Memory B cell (primary cell): ENCODE measurements at regions not wholly inside any gene's neighbourhood (a gene's known extent, or its start where the extent isn't known, plus 50 kb on each side); places are given as distances from the start of the nearest gene placed in this dataset.
"Not testable (repeated sequence)": the region's sequence is repeated elsewhere in the genome, so short reads cannot be mapped to it uniquely, and the experiment has no call there.

ENCODE experiments used
- ATAC-seq: fragments of 150-1000 bp; cut with Tn5 transposase; 2 replicates; pipeline ENCODE4 v1.10.0; 2021; ENCODE audit warnings: low read depth, mild to moderate bottlenecking, moderate library complexity
- DNase-seq, 2 donors: peaks; one replicate each; pipeline ENCODE4 v3.0.0; 2022; ENCODE audit warnings: low spot score in 2 of 2
- H3K27ac Mint-ChIP-seq: one replicate; pipeline ENCODE4 v1.8.0; 2022; ENCODE audit warnings: mild to moderate bottlenecking, moderate library complexity, mixed read lengths
- H3K27me3 Mint-ChIP-seq: one replicate; pipeline ENCODE4 v1.8.0; 2022; ENCODE audit warnings: mixed read lengths
- H3K36me3 Mint-ChIP-seq: one replicate; pipeline ENCODE4 v1.8.0; 2022; ENCODE audit warnings: mild to moderate bottlenecking, mixed read lengths
- H3K4me1 Mint-ChIP-seq: one replicate; pipeline ENCODE4 v1.8.0; 2022; ENCODE audit warnings: mixed read lengths
- H3K4me3 Mint-ChIP-seq: one replicate; pipeline ENCODE4 v1.8.0; 2022; ENCODE audit warnings: mild to moderate bottlenecking, moderate library complexity, mixed read lengths
- H3K9me3 Mint-ChIP-seq: one replicate; pipeline ENCODE4 v1.8.0; 2022; ENCODE audit warnings: mixed read lengths

DNA sequence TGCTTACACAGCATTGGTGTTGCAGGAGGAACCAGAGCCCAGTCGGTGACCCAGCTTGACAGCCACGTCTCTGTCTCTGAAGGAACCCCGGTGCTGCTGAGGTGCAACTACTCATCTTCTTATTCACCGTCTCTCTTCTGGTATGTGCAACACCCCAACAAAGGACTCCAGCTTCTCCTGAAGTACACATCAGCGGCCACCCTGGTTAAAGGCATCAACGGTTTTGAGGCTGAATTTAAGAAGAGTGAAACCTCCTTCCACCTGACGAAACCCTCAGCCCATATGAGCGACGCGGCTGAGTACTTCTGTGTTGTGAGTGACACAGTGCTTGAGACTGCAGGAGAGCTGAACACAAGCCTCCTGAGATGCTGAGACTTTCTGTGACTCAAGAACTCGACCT, 173.3 kb upstream of the OR4E1 start:
- H3K27ac Mint-ChIP-seq, DNase-seq, ATAC-seq, H3K4me3 Mint-ChIP-seq, H3K4me1 Mint-ChIP-seq, H3K36me3 Mint-ChIP-seq, H3K9me3 Mint-ChIP-seq, H3K27me3 Mint-ChIP-seq: not testable (repeated sequence)

DNA sequence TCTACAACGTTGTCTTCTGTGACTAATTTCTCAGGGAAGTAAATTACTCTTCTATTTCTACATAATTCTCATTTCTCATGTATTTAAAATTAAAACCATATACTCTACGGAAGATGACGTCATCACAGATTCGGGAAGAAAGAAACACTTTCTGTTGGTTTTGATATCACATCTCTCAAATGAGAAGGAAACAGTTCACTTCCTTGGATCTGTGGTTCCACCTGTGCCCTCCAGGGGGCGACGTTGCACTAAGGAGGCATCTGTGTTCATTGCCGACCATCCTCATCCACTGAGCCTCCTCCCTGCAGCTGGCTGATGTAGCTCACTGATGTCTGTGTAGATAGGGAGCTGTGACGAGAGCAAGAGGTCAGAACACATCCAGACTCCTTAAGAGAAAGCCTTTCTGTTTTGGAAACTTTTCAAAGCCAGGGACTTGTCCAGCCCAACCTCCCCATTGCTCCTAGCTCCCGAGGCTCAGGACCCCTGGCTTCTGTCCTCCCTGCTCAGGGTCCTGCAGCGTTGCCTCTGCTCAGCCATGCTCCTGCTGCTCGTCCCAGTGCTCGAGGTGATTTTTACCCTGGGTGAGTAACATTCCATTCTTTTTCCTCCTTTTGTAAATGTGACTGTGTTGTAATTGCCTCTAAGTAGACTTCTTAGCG, 172.7 kb upstream of the OR4E1 start:
- H3K4me1 Mint-ChIP-seq: peaks cover 4% of the 10 kb centered on the region
- no peak overlapping the region for H3K4me3 Mint-ChIP-seq
- DNase-seq: peak; percentile 18 to 26
- peak; percentile 38 for ATAC-seq
- H3K27me3 Mint-ChIP-seq: peaks cover 9% of the 10 kb centered on the region
- no peak overlapping the region for H3K27ac Mint-ChIP-seq
- H3K36me3 Mint-ChIP-seq: no peaks in the 10 kb centered on the region
- no peaks in the 10 kb centered on the region for H3K9me3 Mint-ChIP-seq

DNA sequence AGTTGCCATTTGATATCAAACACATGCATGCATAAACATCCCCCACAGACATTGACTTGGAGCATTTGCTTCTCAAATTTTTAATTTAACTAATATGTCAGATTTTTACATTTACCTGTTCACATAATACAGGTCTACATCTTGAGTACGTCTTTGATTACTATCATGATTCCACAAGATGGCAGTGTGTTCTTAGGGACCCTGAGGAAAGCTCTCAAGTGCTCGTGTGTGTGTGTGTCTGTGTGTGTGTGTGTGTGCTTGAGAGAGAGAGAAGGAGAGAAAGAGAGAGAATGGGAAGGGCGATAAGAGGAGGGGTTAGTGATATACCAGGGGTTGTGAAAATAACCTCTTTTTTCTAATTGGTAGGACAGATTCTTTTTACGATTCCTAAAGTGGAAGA, 167.1 kb upstream of the OR4E1 start:
- Mint-ChIP-seq H3K27me3 (peaks cover 4% of the 10 kb centered on the region), H3K36me3 (no peaks in the 10 kb centered on the region), H3K4me1 (no peaks in the 10 kb centered on the region), H3K27ac (no peak overlapping the region), H3K9me3 (no peaks in the 10 kb centered on the region), H3K4me3 (no peak overlapping the region)
- DNase-seq: no peak
- no peak for ATAC-seq

DNA sequence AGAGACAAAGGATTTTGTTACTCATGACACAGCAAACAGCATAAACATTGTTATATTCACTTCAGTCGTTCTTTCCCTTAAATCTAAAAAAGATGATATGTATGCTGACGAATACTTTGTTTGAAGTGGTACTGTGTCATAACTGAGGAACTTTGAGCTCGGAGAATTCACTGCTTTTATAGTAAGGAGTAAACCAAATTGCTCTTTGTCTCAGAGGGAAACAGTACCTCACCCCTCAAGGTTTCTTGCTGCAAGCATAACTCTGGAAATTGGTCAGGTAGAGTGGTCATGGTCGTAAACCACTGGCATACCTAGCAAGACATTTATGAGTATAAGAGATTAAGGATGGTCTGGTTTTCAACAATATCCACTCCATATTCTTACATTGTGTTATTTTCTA, 160.2 kb upstream of the OR4E1 start:
- no peak overlapping the region for H3K4me3 Mint-ChIP-seq
- ATAC-seq (no peak), DNase-seq (no peak)
- H3K27me3 Mint-ChIP-seq: peaks cover 2% of the 10 kb centered on the region
- H3K27ac Mint-ChIP-seq: no peak overlapping the region
- no peaks in the 10 kb centered on the region for H3K36me3 Mint-ChIP-seq
- no peaks in the 10 kb centered on the region for H3K4me1 Mint-ChIP-seq
- peaks cover 3% of the 10 kb centered on the region for H3K9me3 Mint-ChIP-seq

DNA sequence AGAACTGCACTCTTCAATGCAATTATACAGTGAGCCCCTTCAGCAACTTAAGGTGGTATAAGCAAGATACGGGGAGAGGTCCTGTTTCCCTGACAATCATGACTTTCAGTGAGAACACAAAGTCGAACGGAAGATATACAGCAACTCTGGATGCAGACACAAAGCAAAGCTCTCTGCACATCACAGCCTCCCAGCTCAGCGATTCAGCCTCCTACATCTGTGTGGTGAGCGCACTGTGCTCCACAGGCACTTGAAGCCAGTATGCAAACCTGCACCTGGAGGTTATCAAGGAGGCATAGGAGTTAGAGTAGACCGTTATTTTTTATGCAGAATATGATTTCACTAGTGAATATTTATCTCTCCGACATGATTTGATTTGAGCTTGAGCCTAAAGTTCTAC, 152.2 kb upstream of the OR4E1 start:
- no peak overlapping the region for H3K4me3 Mint-ChIP-seq
- DNase-seq: no peak

DNA sequence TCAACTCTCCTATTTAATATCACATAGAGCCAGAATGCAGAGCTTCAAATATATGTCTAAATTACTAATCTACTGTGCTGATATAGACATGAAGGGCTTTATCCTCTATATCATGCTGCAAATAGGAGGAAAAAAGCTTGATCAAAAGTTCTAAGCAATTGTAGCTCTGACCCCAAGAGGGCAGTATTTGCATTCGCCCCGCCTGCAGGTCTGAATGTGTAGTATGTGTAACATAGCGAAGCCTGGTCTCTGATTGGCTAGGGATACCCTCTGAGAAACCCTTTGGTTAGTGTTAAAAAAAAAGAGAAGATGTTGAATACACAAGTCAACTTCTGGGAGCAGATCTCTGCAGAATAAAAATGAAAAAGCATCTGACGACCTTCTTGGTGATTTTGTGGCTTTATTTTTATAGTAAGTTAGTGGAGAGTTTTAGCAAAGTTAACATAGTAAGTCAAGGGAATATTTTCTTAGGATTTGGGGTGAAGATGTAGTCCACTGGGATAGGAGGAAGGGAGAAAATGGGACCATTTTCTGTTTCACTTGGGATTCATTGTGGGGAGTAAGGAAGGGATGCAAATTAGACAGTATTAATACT, 151.6 kb upstream of the OR4E1 start:
- DNase-seq (no peak), ATAC-seq (no peak)
- no peak overlapping the region for H3K27ac Mint-ChIP-seq
- no peaks in the 10 kb centered on the region for H3K9me3 Mint-ChIP-seq
- H3K4me1 Mint-ChIP-seq: no peaks in the 10 kb centered on the region
- no peaks in the 10 kb centered on the region for H3K36me3 Mint-ChIP-seq
- H3K4me3 Mint-ChIP-seq: no peak overlapping the region
- H3K27me3 Mint-ChIP-seq: peaks cover 1% of the 10 kb centered on the region

More for the DNA sequence above, 152.2 kb upstream of the OR4E1 start:
- Mint-ChIP-seq H3K27me3 (peaks cover 1% of the 10 kb centered on the region), H3K9me3 (no peaks in the 10 kb centered on the region), H3K36me3 (no peaks in the 10 kb centered on the region), H3K27ac (no peak overlapping the region), H3K4me1 (no peaks in the 10 kb centered on the region)
- ATAC-seq: no peak

DNA sequence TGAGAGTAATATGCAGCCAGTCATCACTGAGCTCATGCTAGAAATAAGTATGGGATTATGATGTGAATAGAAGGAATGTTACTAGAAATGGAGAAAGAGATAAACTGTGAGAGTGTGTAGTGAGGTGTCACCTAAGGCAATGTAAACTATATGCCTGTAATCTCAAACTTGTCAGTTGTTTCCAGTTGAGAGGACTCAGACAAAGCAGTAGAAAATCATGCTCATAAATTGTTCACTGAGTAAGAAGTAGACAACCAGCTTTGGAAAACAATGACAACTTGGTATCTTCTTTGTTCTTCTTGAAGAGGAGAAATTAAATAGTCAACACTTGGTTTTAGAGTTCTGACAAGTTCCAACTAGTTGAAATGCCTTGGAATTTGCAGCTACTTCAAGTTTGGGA, 148.5 kb upstream of the OR4E1 start:
- Mint-ChIP-seq H3K9me3 (peaks cover 7% of the 10 kb centered on the region), H3K36me3 (peaks cover 1% of the 10 kb centered on the region), H3K4me1 (no peaks in the 10 kb centered on the region), H3K4me3 (no peak overlapping the region), H3K27ac (no peak overlapping the region), H3K27me3 (peaks cover 1% of the 10 kb centered on the region)
- ATAC-seq (no peak), DNase-seq (no peak)

DNA sequence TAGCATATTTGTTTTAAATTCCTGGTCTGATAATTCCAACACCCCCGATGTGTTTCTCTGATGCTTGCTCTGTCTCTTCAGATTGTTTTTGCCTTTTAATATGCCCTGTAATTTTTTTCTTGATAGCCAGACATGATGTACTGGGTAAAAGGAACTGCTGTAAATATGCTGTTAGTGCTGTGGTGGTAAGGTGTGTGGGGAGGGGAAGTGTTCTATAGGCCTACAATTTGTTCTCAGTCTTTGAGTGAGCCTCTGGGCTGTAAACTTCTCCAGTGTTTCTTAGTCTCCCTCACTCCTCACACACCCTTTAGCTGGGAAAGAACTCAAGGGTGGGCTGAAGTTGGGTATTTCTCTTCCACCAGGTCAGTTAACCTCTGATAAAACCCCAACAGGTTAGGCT, 147.0 kb upstream of the OR4E1 start:
- DNase-seq (no peak), ATAC-seq (no peak)
- no peak overlapping the region for H3K4me3 Mint-ChIP-seq
- no peaks in the 10 kb centered on the region for H3K27me3 Mint-ChIP-seq
- peaks cover 4% of the 10 kb centered on the region for H3K36me3 Mint-ChIP-seq
- no peak overlapping the region for H3K27ac Mint-ChIP-seq
- no peaks in the 10 kb centered on the region for H3K4me1 Mint-ChIP-seq
- H3K9me3 Mint-ChIP-seq: peaks cover 14% of the 10 kb centered on the region

DNA sequence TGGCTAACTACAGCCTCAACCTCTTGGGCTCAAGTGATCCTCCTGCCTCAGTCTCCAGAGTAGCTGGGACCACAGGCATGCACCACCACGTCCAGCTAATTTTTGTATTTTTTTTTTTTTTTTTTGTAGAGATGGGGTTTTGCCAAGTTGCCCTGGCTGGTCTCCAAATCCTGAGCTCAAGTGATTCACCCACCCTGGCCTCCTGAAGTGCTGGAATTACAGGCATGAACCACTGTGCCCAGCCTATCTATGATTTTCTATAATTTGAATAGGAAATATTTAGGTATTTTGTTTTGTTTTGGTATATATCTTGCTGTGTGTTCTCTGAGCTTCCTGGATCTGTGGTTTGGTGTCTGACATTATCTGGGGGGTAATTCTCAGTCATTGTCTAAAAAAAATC, 146.3 kb upstream of the OR4E1 start:
- H3K4me3 Mint-ChIP-seq, H3K27me3 Mint-ChIP-seq, H3K36me3 Mint-ChIP-seq, H3K27ac Mint-ChIP-seq, ATAC-seq, DNase-seq, H3K4me1 Mint-ChIP-seq: not testable (repeated sequence)
- H3K9me3 Mint-ChIP-seq: peaks cover 14% of the 10 kb centered on the region

DNA sequence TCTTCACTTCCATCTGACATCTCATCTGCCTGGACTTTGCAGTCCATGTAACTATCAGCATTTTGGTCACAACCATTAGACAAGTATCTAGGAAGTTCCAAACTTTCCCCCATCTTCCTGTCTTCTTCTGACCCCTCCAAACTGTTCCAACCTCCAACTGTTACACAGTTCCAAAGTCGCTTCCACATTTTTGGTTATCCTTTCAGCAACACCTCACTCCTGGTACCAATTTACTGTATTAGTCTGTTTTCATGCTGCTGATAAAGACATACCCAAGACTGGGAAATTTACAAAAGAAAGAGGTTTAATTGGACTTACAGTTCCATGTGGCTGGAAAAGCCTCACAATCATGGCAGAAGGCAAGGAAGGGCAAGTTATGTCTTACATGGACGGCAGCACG, 143.4 kb upstream of the OR4E1 start:
- not testable (repeated sequence) for DNase-seq, H3K4me1 Mint-ChIP-seq, H3K27me3 Mint-ChIP-seq, H3K36me3 Mint-ChIP-seq, H3K4me3 Mint-ChIP-seq, ATAC-seq, H3K27ac Mint-ChIP-seq
- peaks cover 14% of the 10 kb centered on the region for H3K9me3 Mint-ChIP-seq

DNA sequence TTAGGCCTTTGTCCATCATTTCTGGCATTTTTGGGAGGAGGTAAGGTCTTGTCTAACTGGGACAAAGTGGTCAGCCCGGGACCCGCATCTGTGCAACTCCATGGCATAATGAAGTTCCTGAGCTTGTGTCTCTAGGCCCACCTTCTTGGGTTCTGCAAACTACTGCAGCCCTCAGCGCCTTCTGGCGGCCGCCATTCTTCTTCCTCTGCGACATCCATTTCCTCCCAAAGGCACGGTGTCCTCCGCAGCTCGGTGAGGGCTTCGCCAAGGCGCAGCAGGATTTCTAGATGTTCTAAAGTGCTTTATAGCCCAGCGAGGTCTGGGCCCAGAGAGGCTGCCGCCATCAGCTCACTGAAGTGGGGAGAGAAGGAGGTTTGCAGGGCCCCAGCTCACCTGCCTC, 134.4 kb upstream of the OR4E1 start:
- no peak for DNase-seq
- H3K4me1 Mint-ChIP-seq: no peaks in the 10 kb centered on the region
- no peak for ATAC-seq
- no peak overlapping the region for H3K4me3 Mint-ChIP-seq
- H3K27me3 Mint-ChIP-seq: peaks cover 8% of the 10 kb centered on the region
- no peaks in the 10 kb centered on the region for H3K36me3 Mint-ChIP-seq
- no peak overlapping the region for H3K27ac Mint-ChIP-seq
- peaks cover 5% of the 10 kb centered on the region for H3K9me3 Mint-ChIP-seq

DNA sequence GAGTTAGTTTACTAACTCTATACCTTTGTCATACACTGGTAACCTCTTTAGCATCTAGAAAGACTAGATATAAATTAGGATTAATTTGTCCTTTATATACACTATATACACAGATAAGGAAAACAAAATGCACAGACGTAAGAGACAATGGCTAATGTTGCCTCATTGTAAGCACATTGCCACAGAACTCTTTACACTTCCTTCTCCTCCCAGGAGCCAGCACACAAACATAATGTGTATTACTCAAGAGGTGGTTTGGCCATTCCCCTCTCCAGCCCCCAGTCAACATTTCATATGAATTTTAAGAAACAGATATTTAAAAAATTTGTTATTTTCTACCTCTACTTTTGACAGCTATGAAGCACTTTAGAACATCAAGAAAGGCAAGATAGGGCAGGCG, 131.4 kb upstream of the OR4E1 start:
- H3K4me3 Mint-ChIP-seq: no peak overlapping the region
- H3K9me3 Mint-ChIP-seq: peaks cover 5% of the 10 kb centered on the region
- H3K4me1 Mint-ChIP-seq: no peaks in the 10 kb centered on the region
- H3K27me3 Mint-ChIP-seq: peaks cover 9% of the 10 kb centered on the region
- H3K27ac Mint-ChIP-seq: no peak overlapping the region
- H3K36me3 Mint-ChIP-seq: no peaks in the 10 kb centered on the region
- ATAC-seq: no peak
- no peak for DNase-seq

DNA sequence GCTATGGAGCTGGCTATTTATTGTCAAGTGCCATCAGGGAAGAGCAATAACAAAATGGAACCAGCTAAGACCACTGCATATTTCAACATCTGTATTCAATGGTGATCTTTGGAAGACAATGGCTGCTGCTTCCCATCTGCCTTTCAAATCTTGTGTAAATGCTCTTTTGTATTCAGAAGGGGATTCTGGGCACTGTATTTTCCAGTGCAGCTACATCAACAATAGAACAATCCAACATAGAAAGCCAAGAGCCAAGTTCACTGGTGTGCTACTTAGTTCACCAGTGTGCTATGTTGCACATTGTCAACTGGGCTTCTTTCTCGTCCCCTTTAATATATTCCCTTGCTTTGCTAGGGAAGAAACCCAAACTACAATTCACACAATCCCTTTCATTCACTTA, 128.8 kb upstream of the OR4E1 start:
- DNase-seq (no peak), ATAC-seq (no peak)
- no peaks in the 10 kb centered on the region for H3K4me1 Mint-ChIP-seq
- no peaks in the 10 kb centered on the region for H3K36me3 Mint-ChIP-seq
- H3K9me3 Mint-ChIP-seq: peaks cover 5% of the 10 kb centered on the region
- H3K4me3 Mint-ChIP-seq: no peak overlapping the region
- H3K27ac Mint-ChIP-seq: no peak overlapping the region
- H3K27me3 Mint-ChIP-seq: peaks cover 7% of the 10 kb centered on the region

DNA sequence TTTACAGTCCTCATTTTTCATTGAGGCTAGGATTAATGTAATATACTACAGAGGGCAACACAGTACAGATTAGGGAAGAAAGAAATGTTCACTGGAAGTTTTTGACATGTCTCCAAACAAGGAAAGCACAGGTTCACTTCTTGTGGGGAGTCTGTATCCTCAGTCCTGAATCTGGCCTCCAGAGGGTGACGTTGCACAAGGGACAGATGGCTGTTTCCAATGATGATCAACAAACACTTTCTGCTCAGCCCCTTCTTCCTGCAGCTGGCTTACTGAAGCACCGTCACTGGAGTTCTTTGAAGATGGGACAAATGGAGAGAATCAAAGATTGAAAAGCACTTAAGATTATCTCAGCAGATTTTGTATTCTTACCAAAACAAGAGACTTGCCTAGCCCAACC, 123.3 kb upstream of the OR4E1 start:
- DNase-seq: no peak
- no peaks in the 10 kb centered on the region for H3K4me1 Mint-ChIP-seq
- H3K4me3 Mint-ChIP-seq: no peak overlapping the region
- peaks cover 2% of the 10 kb centered on the region for H3K27me3 Mint-ChIP-seq
- ATAC-seq: no peak
- H3K27ac Mint-ChIP-seq: no peak overlapping the region
- H3K36me3 Mint-ChIP-seq: no peaks in the 10 kb centered on the region
- H3K9me3 Mint-ChIP-seq: peaks cover 11% of the 10 kb centered on the region

DNA sequence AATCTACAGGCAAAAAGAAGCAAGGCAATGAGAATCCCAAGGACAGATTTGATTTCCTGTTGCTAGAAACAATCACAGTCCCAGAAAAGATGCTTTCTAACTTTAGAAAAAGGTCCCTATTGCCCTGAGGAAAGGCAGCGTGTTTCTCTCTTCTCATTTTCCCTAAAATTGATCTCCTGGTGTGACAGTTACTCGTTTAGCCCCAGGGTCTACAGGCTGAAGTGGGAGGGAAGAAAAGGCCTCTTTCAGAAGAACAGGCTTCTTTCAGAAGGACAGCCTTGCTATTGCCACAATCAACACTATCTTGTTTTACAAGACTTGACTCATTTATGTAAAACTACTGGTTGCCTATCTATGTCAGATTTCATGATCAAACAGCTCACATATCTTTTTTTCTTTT, 121.8 kb upstream of the OR4E1 start:
- no peaks in the 10 kb centered on the region for H3K4me1 Mint-ChIP-seq
- H3K9me3 Mint-ChIP-seq: peaks cover 11% of the 10 kb centered on the region
- no peak for DNase-seq
- H3K36me3 Mint-ChIP-seq: no peaks in the 10 kb centered on the region
- peaks cover 2% of the 10 kb centered on the region for H3K27me3 Mint-ChIP-seq
- H3K27ac Mint-ChIP-seq: no peak overlapping the region
- no peak for ATAC-seq
- no peak overlapping the region for H3K4me3 Mint-ChIP-seq
